Common myeloid progenitor, CD34-positive (primary cell): ENCODE measurements at regions not wholly inside any gene's neighbourhood (a gene's known extent, or its start where the extent isn't known, plus 50 kb on each side); places are given as distances from the start of the nearest gene placed in this dataset.

Experiments
- CTCF ChIA-PET: fragments of 350-600 bp; sonication (Branson Sonifier 250); formaldehyde crosslinking; loops from one replicate; lab custom pipeline; 2021; ENCODE audit warnings: antibody characterized with exemption; lab: Charles Lee
- POLR2A ChIA-PET: fragments of 350-600 bp; sonication (Branson Sonifier 250); formaldehyde crosslinking; loops from one replicate; lab custom pipeline; 2021; ENCODE audit warnings: antibody characterized with exemption; lab: Charles Lee
- DNase-seq, 3 donors: peaks; one replicate each; pipeline versions ENCODE4 v3.0.0 to v3.0.0-alpha.2; 2013
- H3K27ac ChIP-seq, 2 experiments: 1 replicate in 1 of 2; 2 replicates in 1 of 2; pipeline ENCODE4 v1.7.0; 2013; ENCODE audit warnings: inconsistent platforms in 2 of 2, low read length in 2 of 2, mild to moderate bottlenecking in 2 of 2, low read depth in 1 of 2, moderate library complexity in 1 of 2; ENCODE audit not compliant: severe bottlenecking in 2 of 2, insufficient read depth in 1 of 2, poor library complexity in 1 of 2
- H3K27me3 ChIP-seq, 5 experiments: replicated peaks in 2 of 5; 1 replicate in 3 of 5; 2 replicates in 2 of 5; pipeline versions ENCODE4 v1.6.1 to v1.7.0; 2013; ENCODE audit warnings: low read length in 4 of 5, mild to moderate bottlenecking in 2 of 5, moderate library complexity in 2 of 5, inconsistent platforms in 1 of 5; ENCODE audit not compliant: insufficient read depth in 5 of 5, control insufficient read depth in 4 of 5
- H3K36me3 ChIP-seq, 4 experiments: 1 replicate in 2 of 4; 2 replicates in 2 of 4; pipeline versions ENCODE4 v1.6.1 to v1.7.0; 2013; ENCODE audit warnings: low read length in 3 of 4, control low read depth in 1 of 4, mild to moderate bottlenecking in 1 of 4; ENCODE audit not compliant: control insufficient read depth in 4 of 4, insufficient read depth in 4 of 4
- H3K4me1 ChIP-seq, 4 experiments: 1 replicate in 3 of 4; 2 replicates in 1 of 4; pipeline versions ENCODE4 v1.6.1 to v1.7.1; 2013; ENCODE audit warnings: low read length in 3 of 4, mild to moderate bottlenecking in 3 of 4, control low read depth in 1 of 4, inconsistent platforms in 1 of 4, moderate library complexity in 1 of 4; ENCODE audit not compliant: control insufficient read depth in 4 of 4, insufficient read depth in 4 of 4; ENCODE audit errors: control extremely low read depth in 1 of 4
- H3K4me3 ChIP-seq, 7 experiments: 1 replicate in 4 of 7; 2 replicates in 3 of 7; pipeline versions ENCODE4 v1.5.1 to v1.7.0; 2013; ENCODE audit warnings: mild to moderate bottlenecking in 7 of 7, low read length in 6 of 7, moderate library complexity in 6 of 7, inconsistent platforms in 2 of 7, low read depth in 2 of 7, control low read depth in 1 of 7; ENCODE audit not compliant: insufficient read depth in 4 of 7, control insufficient read depth in 1 of 7; ENCODE audit errors: extremely low read depth in 1 of 7
- H3K9me3 ChIP-seq, 5 experiments: 1 replicate in 4 of 5; 2 replicates in 1 of 5; pipeline versions ENCODE4 v1.6.1 to v1.7.1; 2013; ENCODE audit warnings: low read length in 4 of 5, mild to moderate bottlenecking in 2 of 5, inconsistent platforms in 1 of 5, low read depth in 1 of 5, moderate library complexity in 1 of 5; ENCODE audit not compliant: control insufficient read depth in 4 of 5, insufficient read depth in 2 of 5; ENCODE audit errors: control extremely low read depth in 1 of 5
- WGBS: methylation state at CpG from one replicate; pipeline ENCODE4 v1.1.5; 2013; ENCODE audit not compliant: insufficient coverage; 5-methylcytosine and 5-hydroxymethylcytosine counted together

DNA sequence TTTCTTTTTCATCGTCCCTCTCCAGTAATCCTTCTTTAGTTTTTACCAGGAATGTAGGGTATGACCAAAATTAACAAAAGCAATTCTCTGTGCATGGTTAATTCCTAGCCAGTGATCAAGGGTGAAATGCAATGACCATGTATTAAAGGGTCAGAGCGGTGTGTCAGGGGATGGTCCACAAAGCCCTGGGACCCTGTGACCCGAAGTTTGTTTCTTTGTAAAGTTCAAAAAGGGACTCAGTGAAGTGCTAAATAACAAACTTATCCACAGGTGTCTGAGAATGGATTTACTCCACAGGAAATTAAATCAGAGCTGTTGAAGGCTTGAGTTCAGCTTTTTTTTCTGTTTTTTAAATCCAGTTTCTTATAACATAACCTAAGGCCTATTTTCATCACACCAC is 375.7 kb downstream of the GJA1 start:
- H3K4me1 ChIP-seq: no peaks in the 10 kb centered on the region
- H3K9me3 ChIP-seq: no peaks in the 10 kb centered on the region
- DNase-seq: no peak
- POLR2A ChIA-PET: no interaction called here
- H3K4me3 ChIP-seq: no peak overlapping the region
- H3K27me3 ChIP-seq: no peaks in the 10 kb centered on the region
- no peak overlapping the region for H3K27ac ChIP-seq
- CTCF ChIA-PET: no interaction called here
- no peaks in the 10 kb centered on the region for H3K36me3 ChIP-seq
- 94% methylated on average over 2 of the region's 3 CpGs for WGBS

DNA sequence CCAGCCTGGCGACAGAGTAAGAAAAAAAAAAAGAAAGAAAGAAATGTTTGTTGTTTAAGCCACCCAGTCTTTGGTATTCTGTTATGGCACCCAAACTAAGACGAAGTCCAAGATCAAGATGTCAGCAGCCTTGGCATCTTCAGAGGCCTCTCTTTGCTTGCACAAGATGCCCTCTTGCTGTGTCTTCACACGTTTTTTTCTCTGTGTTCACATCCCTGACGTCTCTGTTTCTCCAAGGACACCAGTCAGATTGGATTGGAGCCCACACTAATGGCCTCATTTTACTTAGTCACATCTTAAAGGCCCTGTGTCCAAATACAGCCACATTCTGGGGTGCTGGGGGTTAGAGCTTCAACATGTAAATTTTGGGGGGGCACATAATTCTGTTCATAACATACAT is 380.9 kb downstream of the GJA1 start:
- DNase-seq: no peak
- no peak overlapping the region for H3K4me3 ChIP-seq
- 81% methylated on average over 3 of the region's 4 CpGs for WGBS
- POLR2A ChIA-PET: no interaction called here
- no peaks in the 10 kb centered on the region for H3K36me3 ChIP-seq
- H3K27me3 ChIP-seq: no peaks in the 10 kb centered on the region
- CTCF ChIA-PET: no interaction called here
- H3K27ac ChIP-seq: no peak overlapping the region
- no peaks in the 10 kb centered on the region for H3K4me1 ChIP-seq
- H3K9me3 ChIP-seq: peaks cover 0 to 11% (median 4%) of the 10 kb centered on the region in 5 experiments

DNA sequence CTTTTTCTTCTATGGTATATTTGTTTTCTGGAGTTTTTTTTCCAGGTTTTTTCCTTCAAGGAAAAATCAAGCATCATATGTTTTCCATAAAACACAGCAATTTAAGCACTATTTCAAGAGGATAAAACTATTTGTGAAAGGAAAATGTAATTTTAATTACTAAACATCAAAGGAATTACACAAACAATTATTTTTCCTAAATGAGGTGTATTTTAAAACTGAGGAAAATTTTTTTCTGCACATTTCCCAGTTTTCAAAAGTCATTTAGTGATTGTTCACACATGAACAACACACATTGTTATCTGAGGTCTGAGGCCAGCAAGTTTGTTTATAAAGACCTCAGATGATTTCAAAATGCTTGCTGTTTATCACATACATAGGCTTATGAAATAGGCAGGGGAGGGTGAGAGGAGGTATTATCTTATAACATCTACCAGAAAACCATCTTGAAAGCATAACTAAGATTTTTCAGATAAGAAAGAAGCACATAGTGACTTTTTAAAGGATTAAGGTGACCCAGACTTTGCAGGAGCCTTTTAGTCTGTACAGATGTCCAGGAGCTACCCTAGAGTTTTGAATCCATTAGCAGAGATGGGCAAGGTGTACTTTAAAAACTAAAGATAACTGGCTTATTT is 381.6 kb downstream of the GJA1 start:
- POLR2A ChIA-PET: interaction anchor here (0.6 kb wide), 1 partner anchor 557 kb away, joined by 3 read pairs; no protein-coding TSS in a partner anchor
- Histone ChIP-seq H3K36me3 (no peaks in the 10 kb centered on the region), H3K9me3 (peaks cover 0 to 11% (median 4%) of the 10 kb centered on the region in 5 experiments), H3K4me3 (no peak overlapping the region), H3K27me3 (no peaks in the 10 kb centered on the region), H3K27ac (no peak overlapping the region), H3K4me1 (no peaks in the 10 kb centered on the region)
- no peak for DNase-seq
- CTCF ChIA-PET: no interaction called here

DNA sequence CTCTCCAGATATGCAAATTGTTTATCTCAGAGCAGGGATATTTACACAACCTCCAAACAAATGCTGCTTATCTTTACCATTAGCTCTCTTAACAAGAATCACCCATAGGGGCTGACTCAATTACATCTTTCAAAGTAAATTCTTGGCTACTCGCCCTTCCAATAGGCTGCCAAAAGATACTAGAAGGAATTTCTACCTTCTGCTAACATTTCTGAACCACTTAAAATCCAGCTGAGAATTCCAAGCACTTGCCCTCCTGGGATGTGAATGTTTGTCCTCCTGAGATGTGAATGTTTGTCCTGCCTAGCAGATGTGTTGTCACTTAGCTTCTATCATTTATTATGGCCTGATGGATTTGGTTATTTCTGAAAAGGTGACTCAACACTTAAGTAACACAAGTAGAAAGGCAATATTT is 388.0 kb downstream of the GJA1 start:
- H3K4me1 ChIP-seq: no peaks in the 10 kb centered on the region
- WGBS: no CpG with 5 or more reads among the region's 1 CpG
- ChIA-PET POLR2A (no interaction called here), CTCF (interaction anchor here (1.1 kb wide), 1 partner anchor 25 kb away, joined by 3 read pairs; no protein-coding TSS in a partner anchor)
- no peaks in the 10 kb centered on the region for H3K36me3 ChIP-seq
- no peak overlapping the region for H3K27ac ChIP-seq
- H3K9me3 ChIP-seq: peaks cover 0 to 11% (median 4%) of the 10 kb centered on the region in 5 experiments
- no peak for DNase-seq
- H3K27me3 ChIP-seq: no peaks in the 10 kb centered on the region
- no peak overlapping the region for H3K4me3 ChIP-seq

DNA sequence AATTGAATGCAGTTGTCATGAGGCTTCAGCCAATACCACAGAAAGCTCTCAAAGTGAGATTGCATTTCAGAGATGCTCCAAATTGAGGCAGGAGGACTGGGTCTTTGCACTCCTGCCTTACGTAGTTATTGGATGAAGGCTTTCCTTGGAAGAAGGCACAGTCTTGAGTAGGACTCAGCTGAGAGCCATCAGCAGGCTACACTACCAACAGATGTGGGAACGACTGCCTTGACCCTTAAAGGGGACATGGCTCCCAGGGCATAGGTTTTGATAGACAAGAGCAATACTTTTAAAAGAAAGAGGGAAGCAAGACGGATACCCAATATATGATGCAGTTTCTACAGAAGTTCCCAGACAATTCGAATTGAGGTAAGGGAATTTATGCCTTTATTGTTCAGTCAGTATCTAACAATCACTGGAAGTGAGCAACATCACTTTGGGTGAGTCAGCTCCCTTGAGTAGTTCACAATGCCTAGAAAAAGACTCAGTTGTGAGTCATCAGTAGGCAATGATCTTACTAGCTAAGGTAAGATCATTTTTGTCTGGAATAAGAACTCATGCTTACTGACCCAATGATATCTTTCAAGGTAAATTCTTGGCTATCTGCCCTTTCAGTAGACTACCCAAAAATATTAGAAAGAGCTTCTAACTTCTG is 390.8 kb downstream of the GJA1 start:
- ChIA-PET CTCF (no interaction called here), POLR2A (no interaction called here)
- H3K36me3 ChIP-seq: no peaks in the 10 kb centered on the region
- H3K9me3 ChIP-seq: no peaks in the 10 kb centered on the region
- no peak for DNase-seq
- H3K27me3 ChIP-seq: no peaks in the 10 kb centered on the region
- WGBS: 74% methylated on average over 4 of the region's 4 CpGs
- no peak overlapping the region for H3K4me3 ChIP-seq
- no peaks in the 10 kb centered on the region for H3K4me1 ChIP-seq
- H3K27ac ChIP-seq: no peak overlapping the region

DNA sequence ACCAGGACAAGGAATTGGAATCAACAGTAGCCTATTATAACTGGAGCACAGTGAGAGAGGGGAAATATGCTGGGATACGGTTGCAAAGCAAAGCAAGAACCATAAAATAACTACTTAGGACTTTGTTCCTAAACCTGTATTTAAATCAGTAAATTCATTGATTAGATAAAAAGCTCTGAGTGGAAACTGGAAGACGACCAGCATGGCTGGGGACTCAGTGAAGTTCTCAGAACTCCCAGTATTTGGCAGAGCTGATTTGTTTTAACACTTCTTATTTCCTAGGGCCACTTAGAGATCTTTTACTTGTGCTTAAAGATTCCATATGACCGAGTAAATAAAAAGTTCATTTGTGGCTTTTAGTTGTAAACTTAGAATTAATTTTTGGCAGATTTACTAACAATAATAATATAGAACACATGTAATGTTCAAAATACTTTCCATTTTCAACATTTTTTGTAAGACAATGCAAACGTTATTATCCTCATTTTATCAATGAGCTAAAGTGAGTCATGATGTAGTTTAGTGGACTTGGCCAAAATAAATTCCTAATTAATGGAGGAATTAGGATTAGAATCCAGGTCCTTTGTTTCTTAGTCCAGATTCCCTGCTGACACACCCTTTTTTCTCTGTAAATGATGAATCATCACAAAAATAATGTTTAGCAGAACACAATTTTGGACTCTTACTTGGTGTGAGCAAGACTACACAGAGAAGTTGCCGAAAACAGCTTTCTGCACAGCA is 392.9 kb downstream of the GJA1 start:
- Histone ChIP-seq H3K9me3 (no peaks in the 10 kb centered on the region), H3K4me1 (no peaks in the 10 kb centered on the region), H3K27me3 (no peaks in the 10 kb centered on the region), H3K4me3 (no peak overlapping the region), H3K36me3 (no peaks in the 10 kb centered on the region), H3K27ac (no peak overlapping the region)
- ChIA-PET POLR2A (interaction anchor here (0.7 kb wide), 1 partner anchor 54 kb away, joined by 3 read pairs; no protein-coding TSS in a partner anchor), CTCF (no interaction called here)
- DNase-seq: no peak
- WGBS: 100% methylated on average over 1 of the region's 5 CpGs

DNA sequence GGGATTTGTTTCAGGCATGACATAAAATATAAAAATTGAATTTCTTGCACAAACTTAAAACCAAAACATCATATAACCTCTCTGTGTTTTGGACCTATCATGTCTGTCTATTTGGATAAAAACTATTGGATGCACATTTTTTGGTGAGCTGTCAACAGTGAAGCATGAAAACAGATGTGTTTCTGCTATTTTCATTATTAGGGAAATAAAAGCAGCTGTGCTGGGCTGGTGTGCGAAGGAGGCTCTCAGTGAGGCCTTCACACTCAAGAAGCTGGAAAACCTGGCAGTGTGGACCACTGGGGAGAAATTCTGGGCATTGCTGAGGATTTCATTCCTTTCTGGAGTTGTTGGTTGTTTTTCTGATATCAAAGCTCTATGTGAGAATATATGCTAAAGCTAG is 395.3 kb downstream of the GJA1 start:
- Histone ChIP-seq H3K27me3 (no peaks in the 10 kb centered on the region), H3K36me3 (no peaks in the 10 kb centered on the region), H3K4me1 (no peaks in the 10 kb centered on the region), H3K4me3 (no peak overlapping the region), H3K9me3 (no peaks in the 10 kb centered on the region), H3K27ac (no peak overlapping the region)
- 100% methylated on average over 1 of the region's 1 CpG for WGBS
- DNase-seq: no peak
- CTCF ChIA-PET: no interaction called here
- POLR2A ChIA-PET: no interaction called here
